ENCODE measurements at regions not wholly inside any gene's neighbourhood (a gene's known extent, or its start where the extent isn't known, plus 50 kb on each side); places are given as distances from the start of the nearest gene placed in this dataset.

DNA sequence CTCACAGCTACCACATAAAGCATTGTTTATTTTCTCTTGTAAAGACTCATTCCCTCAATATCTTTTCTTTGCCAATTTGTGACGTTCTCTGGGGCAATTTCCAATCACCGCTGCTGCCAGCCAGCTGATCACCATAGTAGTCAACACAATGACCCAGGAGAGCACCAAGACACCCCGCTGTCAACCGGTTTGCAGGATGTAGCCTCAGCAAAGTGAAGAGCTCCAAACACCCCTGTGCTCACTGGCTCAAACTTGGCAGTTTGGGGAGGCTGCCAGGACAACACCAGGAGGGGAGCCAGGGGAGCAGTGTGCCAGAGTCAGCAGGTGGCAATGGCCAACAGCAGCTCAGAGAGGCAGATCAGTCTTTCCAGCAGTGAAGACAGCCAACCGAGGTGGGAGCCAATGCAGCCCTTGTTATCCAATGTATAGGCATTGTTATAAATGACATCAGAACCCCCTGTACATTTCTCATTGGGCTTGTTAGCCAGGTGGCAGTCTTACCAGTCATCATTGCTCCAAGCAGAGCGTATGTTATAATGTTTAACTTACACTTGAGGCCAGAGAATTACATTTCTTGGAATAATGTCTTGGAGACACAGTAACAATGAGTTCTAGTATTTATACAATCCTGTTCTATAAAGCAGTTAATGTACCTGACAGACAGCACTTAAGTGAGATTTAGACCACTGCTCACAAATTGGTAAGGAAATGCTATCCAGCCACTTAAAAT lies 274.9 kb upstream of the GK2 start:
- no peaks in the 10 kb centered on the region for H3K9me3 ChIP-seq (ENCODE audit: control insufficient read depth, insufficient read depth, low read length)
- H3K27ac ChIP-seq (ENCODE audit: insufficient read depth, low read length): peak overlapping the region; percentile 57; the same call in 1 of the 2 replicates
- CTCF ChIA-PET: interaction anchor here (0.8 to 1.0 kb wide), 2 partner anchors 9 to 140 kb away, joined by 3 to 4 read pairs; no protein-coding TSS in a partner anchor
- no peaks in the 10 kb centered on the region for H3K79me1 ChIP-seq (ENCODE audit: low read depth in 1 of 2, low read length in 2 of 2)
- WGBS, 2 experiments (ENCODE audit: extremely low coverage in 2 of 2, insufficient read length in 1 of 2): no CpG with 5 or more reads among the region's 6 CpGs
- H3K18ac ChIP-seq (ENCODE audit: low read depth, low read length): peak overlapping the region; percentile 5; the same call in 1 of the 2 replicates
- peak; percentile 53 for DNase-seq
- H3K56ac ChIP-seq (ENCODE audit: extremely low read depth, insufficient read depth, low read length): no peak overlapping the region
- peak overlapping the region; percentile 82; the same call in 1 of the 2 replicates for H3K4me2 ChIP-seq (ENCODE audit: low read depth, low read length)
- peaks cover 9% of the 10 kb centered on the region for H3K4me1 ChIP-seq (ENCODE audit: control insufficient read depth, insufficient read depth, low read length)
- H3K27me3 ChIP-seq (ENCODE audit: control insufficient read depth, insufficient read depth, low read length): peaks cover 2% of the 10 kb centered on the region
- H3K23ac ChIP-seq (ENCODE audit: low read depth, low read length): no peak overlapping the region
- H2AFZ ChIP-seq (replicated peaks; ENCODE audit: low read length, poor library complexity): peak overlapping the region; percentile 11
- POLR2A ChIA-PET (ENCODE audit: unreplicated experiment): no interaction called here
- no peak overlapping the region for H2BK5ac ChIP-seq (ENCODE audit: low read depth, low read length, poor library complexity, severe bottlenecking)
- H4K91ac ChIP-seq (ENCODE audit: insufficient read depth, low read depth, low read length): no peak overlapping the region
- H3K4ac ChIP-seq (ENCODE audit: low read depth, low read length): peak overlapping the region; percentile 36
- H3K4me3 ChIP-seq (ENCODE audit: insufficient read depth, low read depth, low read length): no peak overlapping the region
- peak overlapping the region; percentile 55 for H2BK120ac ChIP-seq (ENCODE audit: low read depth, low read length)
- H3K36me3 ChIP-seq (ENCODE audit: control insufficient read depth, insufficient read depth, low read length): no peaks in the 10 kb centered on the region
- TF ChIP-seq, protein P1, sequence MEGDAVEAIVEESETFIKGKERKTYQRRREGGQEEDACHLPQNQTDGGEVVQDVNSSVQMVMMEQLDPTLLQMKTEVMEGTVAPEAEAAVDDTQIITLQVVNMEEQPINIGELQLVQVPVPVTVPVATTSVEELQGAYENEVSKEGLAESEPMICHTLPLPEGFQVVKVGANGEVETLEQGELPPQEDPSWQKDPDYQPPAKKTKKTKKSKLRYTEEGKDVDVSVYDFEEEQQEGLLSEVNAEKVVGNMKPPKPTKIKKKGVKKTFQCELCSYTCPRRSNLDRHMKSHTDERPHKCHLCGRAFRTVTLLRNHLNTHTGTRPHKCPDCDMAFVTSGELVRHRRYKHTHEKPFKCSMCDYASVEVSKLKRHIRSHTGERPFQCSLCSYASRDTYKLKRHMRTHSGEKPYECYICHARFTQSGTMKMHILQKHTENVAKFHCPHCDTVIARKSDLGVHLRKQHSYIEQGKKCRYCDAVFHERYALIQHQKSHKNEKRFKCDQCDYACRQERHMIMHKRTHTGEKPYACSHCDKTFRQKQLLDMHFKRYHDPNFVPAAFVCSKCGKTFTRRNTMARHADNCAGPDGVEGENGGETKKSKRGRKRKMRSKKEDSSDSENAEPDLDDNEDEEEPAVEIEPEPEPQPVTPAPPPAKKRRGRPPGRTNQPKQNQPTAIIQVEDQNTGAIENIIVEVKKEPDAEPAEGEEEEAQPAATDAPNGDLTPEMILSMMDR (conservative IDR thresholded peaks at IDR 0.05; ENCODE audit: low read depth, low read length): no peak
- TF ChIP-seq, protein P2, sequence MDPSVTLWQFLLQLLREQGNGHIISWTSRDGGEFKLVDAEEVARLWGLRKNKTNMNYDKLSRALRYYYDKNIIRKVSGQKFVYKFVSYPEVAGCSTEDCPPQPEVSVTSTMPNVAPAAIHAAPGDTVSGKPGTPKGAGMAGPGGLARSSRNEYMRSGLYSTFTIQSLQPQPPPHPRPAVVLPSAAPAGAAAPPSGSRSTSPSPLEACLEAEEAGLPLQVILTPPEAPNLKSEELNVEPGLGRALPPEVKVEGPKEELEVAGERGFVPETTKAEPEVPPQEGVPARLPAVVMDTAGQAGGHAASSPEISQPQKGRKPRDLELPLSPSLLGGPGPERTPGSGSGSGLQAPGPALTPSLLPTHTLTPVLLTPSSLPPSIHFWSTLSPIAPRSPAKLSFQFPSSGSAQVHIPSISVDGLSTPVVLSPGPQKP (IDR thresholded peaks at IDR 0.05; ENCODE audit: borderline replicate concordance, low read depth, low read length): no peak
- TF ChIP-seq MAZ (IDR thresholded peaks at IDR 0.05; ENCODE audit: borderline replicate concordance, low read depth, low read length): no peak
- TF ChIP-seq, protein P3, sequence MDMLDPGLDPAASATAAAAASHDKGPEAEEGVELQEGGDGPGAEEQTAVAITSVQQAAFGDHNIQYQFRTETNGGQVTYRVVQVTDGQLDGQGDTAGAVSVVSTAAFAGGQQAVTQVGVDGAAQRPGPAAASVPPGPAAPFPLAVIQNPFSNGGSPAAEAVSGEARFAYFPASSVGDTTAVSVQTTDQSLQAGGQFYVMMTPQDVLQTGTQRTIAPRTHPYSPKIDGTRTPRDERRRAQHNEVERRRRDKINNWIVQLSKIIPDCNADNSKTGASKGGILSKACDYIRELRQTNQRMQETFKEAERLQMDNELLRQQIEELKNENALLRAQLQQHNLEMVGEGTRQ (IDR thresholded peaks at IDR 0.05; ENCODE audit: low read depth, low read length): no peak
- TF ChIP-seq BHLHE40 (IDR thresholded peaks at IDR 0.05; ENCODE audit: low read depth, low read length): no peak
- no peak overlapping the region for H2AK9ac ChIP-seq (replicated peaks; ENCODE audit: low read depth, low read length, poor library complexity)
- ATAC-seq (ENCODE audit: low read depth): peak; percentile 33
- H2BK15ac ChIP-seq (ENCODE audit: low read depth, low read length): no peak overlapping the region; the same call in 2 of the 3 replicates
- intact Hi-C loops (cut with micrococcal nuclease) (no loop called here), dilution Hi-C loops (cut with HindIII; ENCODE audit: low sequenced_read_pairs, unreplicated experiment) (no loop called here), in situ Hi-C loops (cut with MboI; ENCODE audit: low sequenced_read_pairs) (no loop called here)
- BruUV-seq (replicated peaks): no TSS peak
- no peaks in the 10 kb centered on the region for H4K20me1 ChIP-seq (ENCODE audit: insufficient read depth, low read length)
- no peak overlapping the region for H3K9ac ChIP-seq (ENCODE audit: low read depth, low read length)
- H4K8ac ChIP-seq (ENCODE audit: low read depth in 2 of 2, low read length in 2 of 2): no peak overlapping the region; a peak in 1 of 4 replicates
- no peak overlapping the region for H3K14ac ChIP-seq (replicated peaks; ENCODE audit: low read depth, low read length)
- H2AK5ac ChIP-seq (ENCODE audit: low read depth, low read length): no peak overlapping the region
- peaks cover 7% of the 10 kb centered on the region for H3K9me1 ChIP-seq (ENCODE audit: insufficient read depth, low read length)
- H2BK20ac ChIP-seq (ENCODE audit: low read depth, low read length): peak overlapping the region; percentile 30; the same call in 1 of the 2 replicates
- H4K5ac ChIP-seq (ENCODE audit: low read depth, low read length): no peak overlapping the region

All from IMR-90 (cell line).